Gastrocnemius medialis (tissue), 4 donors: ENCODE measurements at regions not wholly inside any gene's neighbourhood (a gene's known extent, or its start where the extent isn't known, plus 50 kb on each side); places are given as distances from the start of the nearest gene placed in this dataset.

Experiments used
- ATAC-seq, 2 donors: fragments of 150-250 bp; one replicate each; pipeline ENCODE4 v1.9.1; 2016
- DNase-seq, 2 donors: peaks; one replicate each; pipeline ENCODE4 v3.0.0-alpha.2; 2019
- H3K27ac ChIP-seq, 4 donors: fragments of 200-600 bp; sonication (generic); 1 replicate in 1 of 4; 2 replicates in 3 of 4; pipeline ENCODE4 v1.5.1; 2016 to 2018; ENCODE audit warnings: mild to moderate bottlenecking in 2 of 4, moderate library complexity in 1 of 4
- H3K27me3 ChIP-seq, 3 donors: fragments of 200-600 bp; sonication (generic) in 2 of 3; 1 replicate in 1 of 3; 2 replicates in 2 of 3; pipeline versions ENCODE4 v1.5.1 to v1.6.0; 2016 to 2019; ENCODE audit warnings: mild to moderate bottlenecking in 1 of 3, moderate library complexity in 1 of 3
- H3K36me3 ChIP-seq, 2 donors: fragments of 200-600 bp; sonication (generic) in 1 of 2; one replicate each; pipeline ENCODE4 v1.5.1; 2017 to 2018
- H3K4me1 ChIP-seq, 2 donors: fragments of 200-600 bp; sonication (generic) in 1 of 2; one replicate each; pipeline ENCODE4 v1.5.1; 2016 to 2017; ENCODE audit warnings: mild to moderate bottlenecking in 2 of 2
- H3K4me3 ChIP-seq, 4 donors: fragments of 200-600 bp; sonication (generic) in 3 of 4; 1 replicate in 1 of 4; 2 replicates in 3 of 4; pipeline ENCODE4 v1.5.1; 2016 to 2019; ENCODE audit warnings: mild to moderate bottlenecking in 2 of 4
- H3K9me3 ChIP-seq, 3 donors: fragments of 200-600 bp; sonication (generic) in 2 of 3; 1 replicate in 1 of 3; 2 replicates in 2 of 3; pipeline ENCODE4 v1.5.1; 2016 to 2019
- CTCF ChIP-seq, 5 experiments: fragments of 450-650 bp in 3 of 5; fragments of 200-600 bp in 2 of 5; sonication (generic) in 2 of 5; IDR thresholded peaks in 4 of 5; conservative IDR thresholded peaks in 1 of 5; 1 replicate in 4 of 5; 2 replicates in 1 of 5; pipeline ENCODE4 v1.5.1; 2016 to 2019; ENCODE audit warnings: antibody characterized with exemption in 5 of 5, mild to moderate bottlenecking in 3 of 5, moderate library complexity in 3 of 5
- POLR2A ChIP-seq, 2 donors: fragments of 450-650 bp; IDR thresholded peaks; one replicate each; pipeline ENCODE4 v1.6.1; 2017; ENCODE audit warnings: antibody characterized with exemption in 2 of 2, mild to moderate bottlenecking in 2 of 2, moderate library complexity in 2 of 2
- in situ Hi-C, 4 donors: fragments of 200-750 bp; cut with MboI; loops; one replicate each; pipeline versions ENCODE4 v1.15.0 to v1.8.0; 2017; ENCODE audit warnings: low sequenced_read_pairs in 4 of 4
- intact Hi-C: fragments of 100-400 bp; cut with DNase I; formaldehyde crosslinking; loops from one replicate; pipeline ENCODE4 v1.15.1; 2023; ENCODE audit warnings: low total_unique reads

GRCh38 chr2:12107939-12108338, 361.5 kb downstream of the LPIN1 start:
- Histone ChIP-seq H3K9me3 (no peaks in the 10 kb centered on the region), H3K4me3 (no peak overlapping the region), H3K27me3 (no peaks in the 10 kb centered on the region), H3K4me1 (no peaks in the 10 kb centered on the region), H3K36me3 (no peaks in the 10 kb centered on the region), H3K27ac (no peak overlapping the region)
- in situ Hi-C loops (no loop called here), intact Hi-C loops (no loop called here)
- DNase-seq (no peak), ATAC-seq (no peak)
- TF ChIP-seq CTCF (IDR thresholded peaks at IDR 0.05 in 4 of 5, conservative IDR thresholded peaks at IDR 0.05 in 1 of 5) (no peak), POLR2A (IDR thresholded peaks at IDR 0.05) (no peak)

DNA sequence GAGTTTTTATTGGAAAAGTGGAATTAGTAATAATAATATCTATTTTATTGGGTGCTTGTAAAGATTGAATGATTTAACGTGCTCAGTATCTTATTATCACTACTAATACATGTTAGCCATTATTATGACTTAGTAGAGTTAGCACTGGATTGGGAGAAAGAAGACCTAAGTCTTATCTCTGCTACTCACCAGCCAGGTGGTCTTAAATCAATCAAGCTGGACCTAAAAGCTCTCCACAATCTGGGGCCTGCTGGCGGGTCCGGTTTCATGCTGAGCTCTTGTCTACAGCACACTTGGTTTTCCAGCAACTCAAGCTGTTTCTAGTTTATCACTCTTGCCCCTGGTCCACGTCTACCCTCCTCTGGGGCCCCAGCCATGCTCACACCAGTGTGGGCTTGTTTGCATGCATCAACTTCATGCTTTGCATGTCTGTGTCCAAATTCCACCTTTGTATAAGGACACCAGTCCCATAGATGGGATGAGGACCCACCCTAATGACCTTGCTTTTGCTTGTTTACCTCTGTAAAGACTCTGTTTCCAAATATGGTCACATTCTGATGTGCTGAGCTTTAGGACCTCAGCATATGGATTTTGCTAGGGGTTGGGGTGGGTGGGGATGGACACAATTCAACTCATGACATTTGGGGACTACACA, 363.1 kb downstream of the LPIN1 start:
- in situ Hi-C loops = no loop called here
- TF ChIP-seq CTCF (IDR thresholded peaks at IDR 0.05 in 4 of 5, conservative IDR thresholded peaks at IDR 0.05 in 1 of 5) (no peak), POLR2A (IDR thresholded peaks at IDR 0.05) (no peak)

DNA sequence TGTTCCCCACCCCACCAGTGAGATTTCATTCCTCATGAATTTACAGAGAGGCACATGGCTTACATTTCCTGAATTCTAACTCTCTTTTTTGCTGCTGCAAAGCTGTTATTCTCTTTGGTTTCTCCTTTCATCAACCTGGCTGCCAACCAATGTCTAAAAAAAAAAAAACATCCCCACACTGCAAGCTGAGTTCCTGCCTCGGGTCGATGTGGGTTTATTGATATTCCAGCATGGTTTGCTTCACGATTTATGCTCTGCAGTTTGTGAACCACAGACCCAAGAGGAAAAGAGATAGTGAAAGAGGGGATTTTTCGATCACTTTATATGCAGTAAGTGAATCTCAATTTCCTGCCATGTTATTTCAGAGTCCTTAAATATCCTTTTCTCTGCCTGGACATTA, 363.6 kb downstream of the LPIN1 start:
- ATAC-seq (no peak), DNase-seq (no peak)
- Histone ChIP-seq H3K27me3 (no peaks in the 10 kb centered on the region), H3K36me3 (no peaks in the 10 kb centered on the region), H3K4me3 (no peak overlapping the region), H3K27ac (no peak overlapping the region), H3K9me3 (no peaks in the 10 kb centered on the region), H3K4me1 (no peaks in the 10 kb centered on the region)
- no peak for TF ChIP-seq CTCF (IDR thresholded peaks at IDR 0.05 in 4 of 5, conservative IDR thresholded peaks at IDR 0.05 in 1 of 5)
- no peak for TF ChIP-seq POLR2A (IDR thresholded peaks at IDR 0.05)
- intact Hi-C loops = no loop called here
- in situ Hi-C loops = no loop called here

More for the DNA sequence above, 363.1 kb downstream of the LPIN1 start:
- Histone ChIP-seq H3K27me3 (no peaks in the 10 kb centered on the region), H3K9me3 (no peaks in the 10 kb centered on the region), H3K36me3 (no peaks in the 10 kb centered on the region), H3K4me1 (no peaks in the 10 kb centered on the region), H3K4me3 (no peak overlapping the region), H3K27ac (no peak overlapping the region)
- intact Hi-C loops = no loop called here
- ATAC-seq = no peak
- DNase-seq = no peak

DNA sequence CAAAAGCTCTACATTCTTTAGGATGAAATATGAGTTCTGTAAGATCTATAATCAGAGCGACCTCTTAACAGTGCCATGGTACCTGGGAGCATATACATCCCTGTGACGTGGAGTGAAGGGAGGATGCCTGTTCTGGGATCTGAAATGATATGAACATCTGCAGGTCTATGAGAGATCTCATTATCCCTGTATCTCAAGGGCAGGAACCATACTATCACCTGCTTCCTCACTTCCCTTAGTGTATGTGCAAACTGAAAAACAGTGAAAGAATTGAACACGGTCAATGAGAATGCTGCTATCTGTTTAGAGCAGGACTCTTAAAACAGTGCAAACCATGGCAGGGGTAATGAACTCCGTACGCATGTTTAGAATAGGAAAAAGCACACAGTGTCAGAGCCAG, 364.0 kb downstream of the LPIN1 start:
- in situ Hi-C loops = no loop called here
- Histone ChIP-seq H3K9me3 (no peaks in the 10 kb centered on the region), H3K4me3 (no peak overlapping the region), H3K27me3 (no peaks in the 10 kb centered on the region), H3K36me3 (no peaks in the 10 kb centered on the region), H3K4me1 (no peaks in the 10 kb centered on the region), H3K27ac (no peak overlapping the region)
- DNase-seq (no peak), ATAC-seq (no peak)
- intact Hi-C loops = no loop called here
- TF ChIP-seq CTCF (IDR thresholded peaks at IDR 0.05 in 4 of 5, conservative IDR thresholded peaks at IDR 0.05 in 1 of 5) = no peak
- no peak for TF ChIP-seq POLR2A (IDR thresholded peaks at IDR 0.05)

GRCh38 chr2:12113412-12113811, 367.0 kb downstream of the LPIN1 start:
- Histone ChIP-seq H3K4me3 (no peak overlapping the region), H3K27ac (no peak overlapping the region), H3K27me3 (no peaks in the 10 kb centered on the region), H3K4me1 (no peaks in the 10 kb centered on the region), H3K36me3 (no peaks in the 10 kb centered on the region), H3K9me3 (no peaks in the 10 kb centered on the region)
- ATAC-seq (no peak), DNase-seq (no peak)
- in situ Hi-C loops (no loop called here), intact Hi-C loops (no loop called here)
- no peak for TF ChIP-seq POLR2A (IDR thresholded peaks at IDR 0.05)
- no peak for TF ChIP-seq CTCF (IDR thresholded peaks at IDR 0.05 in 4 of 5, conservative IDR thresholded peaks at IDR 0.05 in 1 of 5)
